ENCODE measurements at regions not wholly inside any gene's neighbourhood (a gene's known extent, or its start where the extent isn't known, plus 50 kb on each side); places are given as distances from the start of the nearest gene placed in this dataset.

DNA sequence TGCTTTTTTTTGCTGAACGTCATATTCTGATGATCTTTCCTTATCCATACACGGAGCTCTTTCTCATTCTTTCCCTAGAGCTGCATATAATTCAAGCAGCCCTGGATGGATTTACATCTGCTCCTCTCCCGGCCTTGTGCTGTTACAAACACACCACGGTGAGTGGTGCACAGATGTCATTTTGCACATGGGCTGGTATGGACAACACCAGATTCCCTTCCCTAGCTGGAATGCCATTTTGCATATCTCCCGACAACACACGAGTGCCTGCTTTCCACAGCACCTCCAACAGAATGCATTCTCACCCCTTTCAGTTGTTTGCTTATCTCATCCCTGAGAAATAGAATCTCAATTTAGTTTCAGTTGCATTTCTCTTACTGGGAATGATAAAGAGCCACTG, 69.5 kb upstream of the AFDN start:
- intact Hi-C loops (cut with DNase I) = no loop called here

DNA sequence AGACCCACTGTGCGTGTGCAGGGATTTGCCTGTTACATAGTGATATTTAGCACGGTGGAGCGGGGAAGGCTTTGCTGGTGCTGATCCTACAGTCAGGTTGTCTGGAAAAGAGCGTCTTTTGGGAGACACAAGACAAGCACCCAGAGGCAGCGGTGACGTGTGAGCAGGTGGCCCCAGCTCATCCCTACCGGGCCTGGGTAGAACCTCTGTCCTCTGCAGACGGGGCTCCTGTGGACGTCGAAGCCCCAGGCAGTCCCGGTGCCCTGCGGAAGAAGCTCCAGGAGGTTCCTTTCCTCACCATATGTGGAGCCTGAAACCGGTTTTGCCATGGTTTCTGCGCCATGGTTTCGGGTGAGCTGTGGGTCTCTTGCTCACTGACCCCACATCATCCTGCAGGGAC, 68.9 kb upstream of the AFDN start:
- 93 to 94% (median 94%) methylated on average over 15 of the region's 15 CpGs for WGBS, 3 donors
- Histone ChIP-seq H3K36me3 (ENCODE audit: insufficient read depth in 1 of 2, low read depth in 1 of 2) (no peaks in the 10 kb centered on the region), H3K27me3 (ENCODE audit: insufficient read depth in 3 of 3, low read length in 2 of 3) (no peaks in the 10 kb centered on the region), H3K9me3 (no peaks in the 10 kb centered on the region), H3K27ac (no peak overlapping the region), H3K4me1 (no peaks in the 10 kb centered on the region), H3K4me3 (no peak overlapping the region)
- ATAC-seq (no peak), DNase-seq (no peak)
- intact Hi-C loops (cut with DNase I) = no loop called here
- TF ChIP-seq, protein P1, sequence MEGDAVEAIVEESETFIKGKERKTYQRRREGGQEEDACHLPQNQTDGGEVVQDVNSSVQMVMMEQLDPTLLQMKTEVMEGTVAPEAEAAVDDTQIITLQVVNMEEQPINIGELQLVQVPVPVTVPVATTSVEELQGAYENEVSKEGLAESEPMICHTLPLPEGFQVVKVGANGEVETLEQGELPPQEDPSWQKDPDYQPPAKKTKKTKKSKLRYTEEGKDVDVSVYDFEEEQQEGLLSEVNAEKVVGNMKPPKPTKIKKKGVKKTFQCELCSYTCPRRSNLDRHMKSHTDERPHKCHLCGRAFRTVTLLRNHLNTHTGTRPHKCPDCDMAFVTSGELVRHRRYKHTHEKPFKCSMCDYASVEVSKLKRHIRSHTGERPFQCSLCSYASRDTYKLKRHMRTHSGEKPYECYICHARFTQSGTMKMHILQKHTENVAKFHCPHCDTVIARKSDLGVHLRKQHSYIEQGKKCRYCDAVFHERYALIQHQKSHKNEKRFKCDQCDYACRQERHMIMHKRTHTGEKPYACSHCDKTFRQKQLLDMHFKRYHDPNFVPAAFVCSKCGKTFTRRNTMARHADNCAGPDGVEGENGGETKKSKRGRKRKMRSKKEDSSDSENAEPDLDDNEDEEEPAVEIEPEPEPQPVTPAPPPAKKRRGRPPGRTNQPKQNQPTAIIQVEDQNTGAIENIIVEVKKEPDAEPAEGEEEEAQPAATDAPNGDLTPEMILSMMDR (IDR thresholded peaks at IDR 0.05) = no peak

More for the DNA sequence above, 69.5 kb upstream of the AFDN start:
- WGBS, 3 donors = 66 to 79% (median 67%) methylated on average over 6 of the region's 6 CpGs
- DNase-seq (no peak), ATAC-seq (no peak)
- Histone ChIP-seq H3K36me3 (ENCODE audit: insufficient read depth in 1 of 2, low read depth in 1 of 2) (no peaks in the 10 kb centered on the region), H3K27ac (no peak overlapping the region), H3K4me1 (no peaks in the 10 kb centered on the region), H3K27me3 (ENCODE audit: insufficient read depth in 3 of 3, low read length in 2 of 3) (no peaks in the 10 kb centered on the region), H3K4me3 (no peak overlapping the region), H3K9me3 (no peaks in the 10 kb centered on the region)
- TF ChIP-seq, protein P1 (IDR thresholded peaks at IDR 0.05) = no peak

GRCh38 chr6:167758309-167759023, 68.2 kb upstream of the AFDN start:
- Histone ChIP-seq H3K4me1 (no peaks in the 10 kb centered on the region), H3K36me3 (ENCODE audit: insufficient read depth in 1 of 2, low read depth in 1 of 2) (no peaks in the 10 kb centered on the region), H3K4me3 (no peak overlapping the region), H3K9me3 (no peaks in the 10 kb centered on the region), H3K27ac (no peak overlapping the region), H3K27me3 (ENCODE audit: insufficient read depth in 3 of 3, low read length in 2 of 3) (no peaks in the 10 kb centered on the region)
- DNase-seq (no peak), ATAC-seq (no peak)
- TF ChIP-seq, protein P1 (IDR thresholded peaks at IDR 0.05) = no peak
- WGBS, 3 donors = 92 to 98% (median 94%) methylated on average over 19 to 20 of the region's 20 CpGs
- intact Hi-C loops (cut with DNase I) = no loop called here

DNA sequence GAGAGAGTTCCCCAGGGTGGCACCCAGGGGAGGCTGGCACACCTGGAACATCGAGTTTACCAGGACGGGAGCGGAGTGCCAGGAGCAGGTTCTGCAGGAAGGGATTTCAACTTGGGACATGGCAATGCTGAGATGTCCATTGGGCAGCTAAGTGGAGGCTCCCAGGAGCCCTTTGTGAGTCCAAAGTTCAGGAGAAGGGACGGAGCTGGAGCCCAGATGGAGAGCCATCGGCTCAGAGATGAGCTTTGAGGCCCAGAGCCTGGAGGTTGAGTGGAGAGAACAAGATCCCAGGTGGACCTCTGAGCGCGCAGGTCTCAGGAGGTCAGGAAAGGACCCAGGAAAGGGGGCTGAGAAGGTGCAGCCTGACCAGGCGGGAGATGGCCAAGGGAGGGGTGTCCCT, 67.5 kb upstream of the AFDN start:
- no peak overlapping the region for H3K27ac ChIP-seq

More for the DNA sequence above, 67.5 kb upstream of the AFDN start:
- Histone ChIP-seq H3K4me3 (no peak overlapping the region), H3K9me3 (no peaks in the 10 kb centered on the region), H3K4me1 (no peaks in the 10 kb centered on the region), H3K36me3 (ENCODE audit: insufficient read depth in 1 of 2, low read depth in 1 of 2) (no peaks in the 10 kb centered on the region), H3K27me3 (ENCODE audit: insufficient read depth in 3 of 3, low read length in 2 of 3) (no peaks in the 10 kb centered on the region)
- no peak for ATAC-seq
- DNase-seq = no peak
- TF ChIP-seq, protein P1 (IDR thresholded peaks at IDR 0.05) = no peak
- WGBS, 3 donors = 95 to 97% (median 95%) methylated on average over 8 of the region's 8 CpGs
- intact Hi-C loops (cut with DNase I) = no loop called here
